ENCODE measurements at regions not wholly inside any gene's neighbourhood (a gene's known extent, or its start where the extent isn't known, plus 50 kb on each side); places are given as distances from the start of the nearest gene placed in this dataset.

GRCh38 chr15:58369956-58370355, 61.8 kb upstream of the LIPC start:
- TF ChIP-seq EP300 (IDR thresholded peaks at IDR 0.05) (no peak), CTCF (IDR thresholded peaks at IDR 0.05) (no peak)

Data from ovary (tissue), 3 donors.